HEK293 (cell line): ENCODE measurements at regions not wholly inside any gene's neighbourhood (a gene's known extent, or its start where the extent isn't known, plus 50 kb on each side); places are given as distances from the start of the nearest gene placed in this dataset.
"Not testable (repeated sequence)": the region's sequence is repeated elsewhere in the genome, so short reads cannot be mapped to it uniquely, and the experiment has no call there.

ENCODE experiments used
- CTCF ChIA-PET: fragments of 350-600 bp; formaldehyde crosslinking; extraction: SDS; loops from one replicate; lab custom pipeline; 2021; ENCODE audit warnings: antibody characterized with exemption; lab: Yijun Ruan, JAX
- POLR2A ChIA-PET: fragments of 300-600 bp; formaldehyde crosslinking; extraction: SDS; loops from one replicate; lab custom pipeline; 2020; ENCODE audit warnings: antibody characterized with exemption, inconsistent platforms; lab: Yijun Ruan, JAX
- H3K27ac ChIP-seq: fragments of 200-500 bp; sonication (Bioruptor generic); 2 replicates; pipeline ENCODE4 v1.5.1; 2014; ENCODE audit warnings: low read depth, low read length, control low read depth, inconsistent platforms; ENCODE audit errors: extremely low read depth
- H3K36me3 ChIP-seq, 2 experiments: fragments of 200-500 bp in 1 of 2; sonication (Bioruptor generic) in 1 of 2; 1 replicate in 1 of 2; 2 replicates in 1 of 2; pipeline ENCODE4 v1.5.1; 2014 to 2017; ENCODE audit warnings: inconsistent platforms in 2 of 2, low read length in 2 of 2; ENCODE audit not compliant: control insufficient read depth in 2 of 2, insufficient read depth in 1 of 2
- H3K4me1 ChIP-seq: fragments of 200-500 bp; sonication (Bioruptor generic); 2 replicates; pipeline ENCODE4 v1.5.1; 2014; ENCODE audit warnings: mild to moderate bottlenecking, low read length, inconsistent platforms; ENCODE audit not compliant: control insufficient read depth, insufficient read depth
- H3K4me3 ChIP-seq: 2 replicates; pipeline ENCODE4 v1.5.1; 2011; ENCODE audit warnings: low read depth, mild to moderate bottlenecking, control low read depth, low read length, moderate library complexity
- H3K9me3 ChIP-seq: fragments of 200-500 bp; sonication (Bioruptor generic); 2 replicates; pipeline ENCODE4 v1.5.1; 2014; ENCODE audit warnings: low read depth, low read length, inconsistent platforms; ENCODE audit not compliant: control insufficient read depth, insufficient read depth
- CTCF ChIP-seq: fragments of 450-650 bp; formaldehyde crosslinking; IDR thresholded peaks from 2 replicates; pipeline ENCODE4 v1.5.1; 2016; ENCODE audit warnings: missing biosample characterization, missing genetic modification characterization
- FEZF1 ChIP-seq: fragments of 450-650 bp; formaldehyde crosslinking; IDR thresholded peaks from 2 replicates; pipeline ENCODE4 v1.5.1; 2016; ENCODE audit warnings: missing biosample characterization, missing genetic modification characterization
- MEIS1 ChIP-seq: sonication (generic); formaldehyde crosslinking; IDR thresholded peaks from 2 replicates; pipeline ENCODE4 v1.8.1; 2022; ENCODE audit warnings: missing genetic modification reagents, mild to moderate bottlenecking, borderline replicate concordance
- MYNN ChIP-seq: fragments of 450-650 bp; formaldehyde crosslinking; IDR thresholded peaks from 2 replicates; pipeline ENCODE4 v1.5.1; 2016; ENCODE audit warnings: missing biosample characterization, missing genetic modification characterization, borderline replicate concordance
- PRDM1 ChIP-seq: fragments of 450-650 bp; formaldehyde crosslinking; IDR thresholded peaks from 2 replicates; pipeline ENCODE4; 2016; ENCODE audit warnings: missing biosample characterization, missing genetic modification characterization
- RBAK ChIP-seq: fragments of 450-650 bp; formaldehyde crosslinking; IDR thresholded peaks from 2 replicates; pipeline ENCODE4 v1.5.1; 2016; ENCODE audit warnings: missing biosample characterization, missing genetic modification characterization
- SALL2 ChIP-seq: fragments of 450-650 bp; formaldehyde crosslinking; IDR thresholded peaks from 2 replicates; pipeline ENCODE4 v1.5.0; 2017; ENCODE audit warnings: missing biosample characterization, mild to moderate bottlenecking, missing genetic modification characterization, borderline replicate concordance
- SCRT1 ChIP-seq: fragments of 450-650 bp; formaldehyde crosslinking; IDR thresholded peaks from 2 replicates; pipeline ENCODE4 v1.5.1; 2016; ENCODE audit warnings: missing biosample characterization, missing genetic modification characterization, borderline replicate concordance
- SCRT2 ChIP-seq: fragments of 450-650 bp; formaldehyde crosslinking; IDR thresholded peaks from 2 replicates; pipeline ENCODE4 v1.5.1; 2016; ENCODE audit warnings: missing biosample characterization, missing genetic modification characterization
- ZBTB17 ChIP-seq: fragments of 450-650 bp; formaldehyde crosslinking; IDR thresholded peaks from 2 replicates; pipeline ENCODE4 v1.5.1; 2016; ENCODE audit warnings: missing biosample characterization, missing genetic modification characterization
- ZEB2 ChIP-seq: fragments of 450-650 bp; formaldehyde crosslinking; IDR thresholded peaks from 2 replicates; pipeline ENCODE4 v1.5.1; 2016; ENCODE audit warnings: missing biosample characterization, missing genetic modification characterization
- ZFP3 ChIP-seq: fragments of 450-650 bp; formaldehyde crosslinking; IDR thresholded peaks from 2 replicates; pipeline ENCODE4 v1.5.1; 2016; ENCODE audit warnings: low read depth, missing biosample characterization, missing genetic modification characterization
- ZNF155 ChIP-seq: fragments of 450-650 bp; formaldehyde crosslinking; IDR thresholded peaks from 2 replicates; pipeline ENCODE4 v1.5.1; 2016; ENCODE audit warnings: missing biosample characterization, missing genetic modification characterization
- ZNF16 ChIP-seq: fragments of 450-650 bp; formaldehyde crosslinking; IDR thresholded peaks from 2 replicates; pipeline ENCODE4 v1.5.1; 2016; ENCODE audit warnings: low read depth, missing biosample characterization, missing genetic modification characterization
- ZNF184 ChIP-seq: fragments of 450-650 bp; IDR thresholded peaks from 2 replicates; pipeline ENCODE4 v1.5.1; 2018; ENCODE audit warnings: missing biosample characterization, mild to moderate bottlenecking, missing genetic modification characterization
- ZNF214 ChIP-seq: fragments of 450-650 bp; formaldehyde crosslinking; IDR thresholded peaks from 2 replicates; pipeline ENCODE4 v1.5.1; 2017; ENCODE audit warnings: missing biosample characterization, mild to moderate bottlenecking, missing genetic modification characterization, borderline replicate concordance
- ZNF239 ChIP-seq: fragments of 450-650 bp; formaldehyde crosslinking; IDR thresholded peaks from 2 replicates; pipeline ENCODE4 v1.5.1; 2016; ENCODE audit warnings: missing biosample characterization, missing genetic modification characterization
- ZNF26 ChIP-seq: fragments of 450-650 bp; formaldehyde crosslinking; IDR thresholded peaks from 2 replicates; pipeline ENCODE4 v1.5.1; 2016; ENCODE audit warnings: missing biosample characterization, missing genetic modification characterization
- ZNF292 ChIP-seq: fragments of 450-650 bp; formaldehyde crosslinking; IDR thresholded peaks from 2 replicates; pipeline ENCODE4 v1.5.1; 2016; ENCODE audit warnings: low read depth, missing biosample characterization, missing genetic modification characterization, borderline replicate concordance
- ZNF366 ChIP-seq: fragments of 450-650 bp; formaldehyde crosslinking; conservative IDR thresholded peaks from 2 replicates; pipeline ENCODE4 v1.5.1; 2016; ENCODE audit warnings: missing biosample characterization, missing genetic modification characterization
- ZNF398 ChIP-seq: fragments of 450-650 bp; formaldehyde crosslinking; IDR thresholded peaks from 2 replicates; pipeline ENCODE4 v1.5.1; 2017; ENCODE audit warnings: missing biosample characterization, missing genetic modification characterization
- ZNF654 ChIP-seq: fragments of 450-650 bp; formaldehyde crosslinking; IDR thresholded peaks from 2 replicates; pipeline ENCODE4 v1.5.1; 2016; ENCODE audit warnings: low read depth, missing biosample characterization, missing genetic modification characterization
- ZNF677 ChIP-seq: fragments of 450-650 bp; IDR thresholded peaks from 2 replicates; pipeline ENCODE4 v1.5.0; 2018; ENCODE audit warnings: missing biosample characterization, mild to moderate bottlenecking, missing genetic modification characterization, moderate library complexity
- ZNF692 ChIP-seq: fragments of 450-650 bp; formaldehyde crosslinking; IDR thresholded peaks from 2 replicates; pipeline ENCODE4 v1.5.1; 2016; ENCODE audit warnings: missing biosample characterization, missing genetic modification characterization
- ZNF843 ChIP-seq: fragments of 450-650 bp; formaldehyde crosslinking; IDR thresholded peaks from 2 replicates; pipeline ENCODE4 v1.5.1; 2016; ENCODE audit warnings: missing biosample characterization, missing genetic modification characterization
- ZSCAN23 ChIP-seq: fragments of 450-650 bp; formaldehyde crosslinking; IDR thresholded peaks from 2 replicates; pipeline ENCODE4 v1.5.1; 2016; ENCODE audit warnings: missing biosample characterization, missing genetic modification characterization

GRCh38 chr7:29635067-29636008 lies 71.7 kb downstream of the PRR15 start:
- CTCF ChIA-PET = interaction anchor here (0.5 to 5.3 kb wide), 18 partner anchors 10 to 984 kb away, joined by 3 to 36 read pairs (median 3); no protein-coding TSS in a partner anchor
- H3K9me3 ChIP-seq, H3K4me3 ChIP-seq, H3K27ac ChIP-seq, POLR2A ChIA-PET, H3K36me3 ChIP-seq, H3K4me1 ChIP-seq: not testable (repeated sequence)
- TF ChIP-seq SCRT2 (tag by site-specific recombination) (0 out of 2 replicates have a peak, but pooled peaks have one; percentile 21), ZNF654 (peak; percentile 57)

GRCh38 chr7:29636009-29636351 lies 72.3 kb downstream of the PRR15 start:
- CTCF ChIA-PET = interaction anchor here (0.6 to 5.3 kb wide), 13 partner anchors 9 to 426 kb away, joined by 3 to 36 read pairs (median 4); no protein-coding TSS in a partner anchor
- Histone ChIP-seq H3K27ac (no peak overlapping the region), H3K36me3 (no peaks in the 10 kb centered on the region), H3K9me3 (no peaks in the 10 kb centered on the region), H3K4me3 (no peak overlapping the region), H3K4me1 (no peaks in the 10 kb centered on the region)
- POLR2A ChIA-PET = no interaction called here
- TF ChIP-seq SCRT1 (0 out of 2 replicates have a peak, but pooled peaks have one; percentile 38), ZNF692 (tag by site-specific recombination) (no peak), ZNF239 (no peak), FEZF1 (tag by site-specific recombination) (0 out of 2 replicates have a peak, but pooled peaks have one; percentile 15), RBAK (tag by site-specific recombination) (no peak), MEIS1 (CRISPR knock-in tag) (no peak), ZNF366 (no peak), CTCF (no peak), ZNF677 (tag by site-specific recombination) (no peak), ZNF16 (tag by site-specific recombination) (no peak), ZNF155 (tag by site-specific recombination) (no peak), ZNF214 (tag by site-specific recombination) (no peak), ZSCAN23 (tag by site-specific recombination) (no peak), ZNF843 (tag by site-specific recombination) (0 out of 2 replicates have a peak, but pooled peaks have one; percentile 25), ZEB2 (tag by site-specific recombination) (0 out of 2 replicates have a peak, but pooled peaks have one; percentile 19), PRDM1 (tag by site-specific recombination) (no peak), MYNN (tag by site-specific recombination) (no peak), ZNF292 (tag by site-specific recombination) (no peak), ZBTB17 (tag by site-specific recombination) (peak; percentile 33; the same call in 1 of the 2 replicates), SALL2 (tag by site-specific recombination) (no peak), ZNF26 (tag by site-specific recombination) (no peak), ZNF184 (tag by site-specific recombination) (no peak), ZFP3 (no peak), ZNF398 (no peak)
